B cell (primary cell): ENCODE measurements at regions not wholly inside any gene's neighbourhood (a gene's known extent, or its start where the extent isn't known, plus 50 kb on each side); places are given as distances from the start of the nearest gene placed in this dataset.

Experiments used
- ATAC-seq: fragments of 200-7000 bp; cut with Tn5 transposase; one replicate; pipeline ENCODE4 v1.10.0; 2021; ENCODE audit warnings: low read depth, mild to moderate bottlenecking, moderate number of reproducible peaks, moderate library complexity
- CTCF ChIA-PET: fragments of 350-600 bp; sonication (Branson Sonifier 250); formaldehyde crosslinking; loops from one replicate; lab custom pipeline; 2021; ENCODE audit warnings: antibody characterized with exemption, inconsistent platforms; lab: Charles Lee
- POLR2A ChIA-PET: fragments of 350-600 bp; sonication (Branson Sonifier 250); formaldehyde crosslinking; loops from one replicate; lab custom pipeline; 2021; ENCODE audit warnings: antibody characterized with exemption; lab: Charles Lee
- DNase-seq: peaks from one replicate; pipeline ENCODE4 v3.0.0; 2013
- H2AFZ ChIP-seq: 2 replicates; pipeline ENCODE4 v1.6.1; 2012; ENCODE audit warnings: mild to moderate bottlenecking, low read depth, low read length; ENCODE audit not compliant: insufficient read depth, poor library complexity, severe bottlenecking
- H3K27ac ChIP-seq, 2 donors: 1 replicate in 1 of 2; 2 replicates in 1 of 2; pipeline ENCODE4 v1.5.1; 2012 to 2013; ENCODE audit warnings: low read length in 2 of 2, mild to moderate bottlenecking in 2 of 2, moderate library complexity in 1 of 2
- H3K27me3 ChIP-seq, 4 experiments: fragments of 200-600 bp in 1 of 4; sonication (generic) in 1 of 4; replicated peaks in 1 of 4; 1 replicate in 2 of 4; 2 replicates in 2 of 4; pipeline versions ENCODE4 v1.6.1 to v1.7.0; 2013 to 2016; ENCODE audit warnings: low read length in 3 of 4, mild to moderate bottlenecking in 2 of 4, mixed read lengths in 1 of 4, moderate library complexity in 1 of 4; ENCODE audit not compliant: insufficient read depth in 4 of 4, control insufficient read depth in 3 of 4; ENCODE audit errors: control extremely low read depth in 1 of 4
- H3K36me3 ChIP-seq, 2 experiments: replicated peaks in 1 of 2; 1 replicate in 1 of 2; 2 replicates in 1 of 2; pipeline versions ENCODE4 v1.6.1 to v1.7.1; 2013; ENCODE audit warnings: low read length in 1 of 2; ENCODE audit not compliant: insufficient read depth in 2 of 2, control insufficient read depth in 1 of 2; ENCODE audit errors: control extremely low read depth in 1 of 2, extremely low read depth in 1 of 2
- H3K4me1 ChIP-seq, 2 donors: fragments of 200-600 bp in 1 of 2; sonication (generic) in 1 of 2; 1 replicate in 1 of 2; 2 replicates in 1 of 2; pipeline versions ENCODE4 v1.5.1 to v1.6.1; 2013 to 2017; ENCODE audit warnings: low read length in 2 of 2; ENCODE audit not compliant: control insufficient read depth in 2 of 2, insufficient read depth in 2 of 2
- H3K4me2 ChIP-seq: replicated peaks from 2 replicates; pipeline ENCODE3; 2012; ENCODE audit warnings: mild to moderate bottlenecking, low read depth, low read length; ENCODE audit not compliant: poor library complexity, severe bottlenecking
- H3K4me3 ChIP-seq, 5 experiments: fragments of 200-600 bp in 1 of 5; sonication (generic) in 1 of 5; 1 replicate in 3 of 5; 2 replicates in 2 of 5; pipeline versions ENCODE4 v1.5.1 to v1.7.0; 2011 to 2016; ENCODE audit warnings: low read length in 4 of 5, mild to moderate bottlenecking in 4 of 5, low read depth in 2 of 5, control low read depth in 1 of 5, moderate library complexity in 1 of 5; ENCODE audit not compliant: insufficient read depth in 1 of 5; ENCODE audit errors: control extremely low read depth in 1 of 5, extremely low read depth in 1 of 5
- H3K79me2 ChIP-seq: fragments of 200-600 bp; sonication (generic); one replicate; pipeline ENCODE4 v1.6.0; 2016; ENCODE audit warnings: low read length; ENCODE audit not compliant: control insufficient read depth, insufficient read depth
- H3K9ac ChIP-seq: fragments of 200-600 bp; sonication (generic); 2 replicates; pipeline ENCODE4 v1.6.1; 2017; ENCODE audit warnings: mild to moderate bottlenecking, low read length, moderate library complexity
- H3K9me3 ChIP-seq, 3 donors: one replicate each; pipeline versions ENCODE4 v1.6.1 to v1.7.1; 2013; ENCODE audit warnings: low read length in 2 of 3; ENCODE audit not compliant: control insufficient read depth in 2 of 3, insufficient read depth in 1 of 3; ENCODE audit errors: control extremely low read depth in 1 of 3
- H4K20me1 ChIP-seq: 2 replicates; pipeline ENCODE4 v1.6.0; 2012; ENCODE audit warnings: mild to moderate bottlenecking, low read length; ENCODE audit not compliant: insufficient read depth, control insufficient read depth, poor library complexity, severe bottlenecking
- H3K27ac Mint-ChIP-seq: one replicate; pipeline ENCODE4 v1.8.0; 2021; ENCODE audit warnings: mixed read lengths
- H3K27me3 Mint-ChIP-seq: one replicate; pipeline ENCODE4 v1.8.0; 2021; ENCODE audit warnings: mixed read lengths
- H3K4me1 Mint-ChIP-seq: one replicate; pipeline ENCODE4 v1.8.0; 2021; ENCODE audit warnings: mixed read lengths
- H3K4me3 Mint-ChIP-seq: one replicate; pipeline ENCODE4 v1.8.0; 2021; ENCODE audit warnings: mixed read lengths
- H3K9me3 Mint-ChIP-seq: one replicate; pipeline ENCODE4 v1.8.0; 2022; ENCODE audit warnings: mixed read lengths; ENCODE audit not compliant: insufficient read depth
- CTCF ChIP-seq: fragments of 200-600 bp; IDR thresholded peaks from one replicate; pipeline ENCODE4 v1.8.0; 2022; ENCODE audit warnings: antibody characterized with exemption, mild to moderate bottlenecking
- EZH2 ChIP-seq: IDR thresholded peaks from 2 replicates; pipeline ENCODE4 v1.6.1; 2012; ENCODE audit warnings: borderline replicate concordance, low read depth, mild to moderate bottlenecking, moderate library complexity, low read length; ENCODE audit not compliant: insufficient read depth, poor library complexity, severe bottlenecking
- WGBS: methylation state at CpG from one replicate; pipeline ENCODE4 v1.1.5; 2013; ENCODE audit warnings: missing lambda C conversion rate; ENCODE audit not compliant: insufficient coverage; 5-methylcytosine and 5-hydroxymethylcytosine counted together
- intact Hi-C: fragments of 100-400 bp; cut with micrococcal nuclease; formaldehyde crosslinking; loops from one replicate; pipeline ENCODE4 v1.10.0; 2022

- ChIA-PET CTCF (interaction anchor here (1.0 kb wide), 1 partner anchor 23 kb away, joined by 3 read pairs; no protein-coding TSS in a partner anchor), POLR2A (no interaction called here)
- Mint-ChIP-seq H3K4me1 (peaks cover 40% of the 10 kb centered on the region), H3K27ac (no peak overlapping the region), H3K4me3 (no peak overlapping the region), H3K27me3 (no peaks in the 10 kb centered on the region), H3K9me3 (peaks cover 8% of the 10 kb centered on the region)
- Histone ChIP-seq H4K20me1 (no peaks in the 10 kb centered on the region), H2AFZ (no peak overlapping the region), H3K27me3 (no peaks in the 10 kb centered on the region), H3K36me3 (no peaks in the 10 kb centered on the region), H3K4me1 (peaks cover 25 to 33% of the 10 kb centered on the region in 2 donors), H3K4me2 (no peak overlapping the region), H3K4me3 (no peak overlapping the region), H3K9me3 (peaks cover 3 to 16% (median 13%) of the 10 kb centered on the region in 3 donors), H3K9ac (no peak overlapping the region), H3K27ac (no peak overlapping the region), H3K79me2 (no peaks in the 10 kb centered on the region)
- TF ChIP-seq CTCF (no peak), EZH2 (no peak)
- ATAC-seq = no peak
- 87% methylated on average over 4 of the region's 4 CpGs for WGBS
- intact Hi-C loops = loop anchor here (5.0 to 10.0 kb wide), 2 partner anchors 67 to 135 kb away; no protein-coding TSS in a partner anchor
- no peak for DNase-seq
These were observed 106.6 kb upstream of the ANKRD55 start for GRCh38 chr5:56339732-56340131.

GRCh38 chr5:56337715-56338319, 104.7 kb upstream of the ANKRD55 start:
- H3K79me2 ChIP-seq = no peaks in the 10 kb centered on the region
- H3K9me3 Mint-ChIP-seq = peaks cover 8% of the 10 kb centered on the region
- CTCF ChIA-PET = interaction anchor here (1.3 kb wide), 1 partner anchor 10 kb away, joined by 6 read pairs; no protein-coding TSS in a partner anchor
- no peak overlapping the region for H3K4me2 ChIP-seq
- no peak overlapping the region for H3K4me3 Mint-ChIP-seq
- no peak overlapping the region for H3K27ac Mint-ChIP-seq
- WGBS = 86% methylated on average over 4 of the region's 5 CpGs
- H3K36me3 ChIP-seq = no peaks in the 10 kb centered on the region
- no peak overlapping the region for H3K4me3 ChIP-seq
- H3K9ac ChIP-seq = no peak overlapping the region
- no peak overlapping the region for H3K27ac ChIP-seq
- ATAC-seq (no peak), DNase-seq (no peak)
- peaks cover 8 to 14% of the 10 kb centered on the region in 2 donors for H3K4me1 ChIP-seq
- H3K27me3 ChIP-seq = no peaks in the 10 kb centered on the region
- POLR2A ChIA-PET = no interaction called here
- H4K20me1 ChIP-seq = no peaks in the 10 kb centered on the region
- intact Hi-C loops = no loop called here
- peaks cover 3 to 27% (median 21%) of the 10 kb centered on the region in 3 donors for H3K9me3 ChIP-seq
- H3K4me1 Mint-ChIP-seq = peaks cover 27% of the 10 kb centered on the region
- no peak overlapping the region for H2AFZ ChIP-seq
- no peaks in the 10 kb centered on the region for H3K27me3 Mint-ChIP-seq
- TF ChIP-seq EZH2 = no peak
- no peak for TF ChIP-seq CTCF
